ENCODE measurements at regions not wholly inside any gene's neighbourhood (a gene's known extent, or its start where the extent isn't known, plus 50 kb on each side); places are given as distances from the start of the nearest gene placed in this dataset.

- peaks cover 28% of the 10 kb centered on the region for H3K4me1 Mint-ChIP-seq
- H3K36me3 Mint-ChIP-seq, result peaks cover 4% of the 10 kb centered on the region
- peaks cover 2% of the 10 kb centered on the region for H3K27me3 Mint-ChIP-seq
- no peaks in the 10 kb centered on the region for H3K9me3 Mint-ChIP-seq
- H3K4me3 Mint-ChIP-seq, result peak overlapping the region; percentile 85
- H3K27ac Mint-ChIP-seq, result peak overlapping the region; percentile 100
Observed at GRCh38 chr6:26286168-26286877, 78.7 kb upstream of the BTN3A2 start.

DNA sequence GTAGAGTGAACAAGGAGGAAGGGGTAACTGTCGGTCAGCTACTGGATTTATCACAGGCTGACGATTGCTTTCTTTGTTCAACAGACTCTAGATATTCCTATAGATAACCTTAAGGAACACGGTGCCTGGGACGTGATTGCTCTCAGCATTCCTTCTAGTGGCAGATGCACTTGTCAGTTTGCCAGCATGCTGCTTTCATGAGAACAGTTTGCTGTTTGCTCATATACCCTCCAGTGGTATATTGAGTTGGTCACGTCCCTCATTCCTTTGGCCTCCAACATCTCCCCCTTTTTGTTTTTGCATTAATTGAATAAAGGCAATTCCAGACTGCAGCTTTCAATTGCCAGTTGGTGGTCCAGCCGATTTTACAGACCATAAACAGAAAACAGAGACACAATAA lies 76.8 kb upstream of the BTN3A2 start:
- Mint-ChIP-seq H3K27me3 (peaks cover 2% of the 10 kb centered on the region), H3K9me3 (no peaks in the 10 kb centered on the region), H3K4me3 (no peak overlapping the region), H3K36me3 (peaks cover 3% of the 10 kb centered on the region), H3K4me1 (peaks cover 16% of the 10 kb centered on the region), H3K27ac (no peak overlapping the region)

DNA sequence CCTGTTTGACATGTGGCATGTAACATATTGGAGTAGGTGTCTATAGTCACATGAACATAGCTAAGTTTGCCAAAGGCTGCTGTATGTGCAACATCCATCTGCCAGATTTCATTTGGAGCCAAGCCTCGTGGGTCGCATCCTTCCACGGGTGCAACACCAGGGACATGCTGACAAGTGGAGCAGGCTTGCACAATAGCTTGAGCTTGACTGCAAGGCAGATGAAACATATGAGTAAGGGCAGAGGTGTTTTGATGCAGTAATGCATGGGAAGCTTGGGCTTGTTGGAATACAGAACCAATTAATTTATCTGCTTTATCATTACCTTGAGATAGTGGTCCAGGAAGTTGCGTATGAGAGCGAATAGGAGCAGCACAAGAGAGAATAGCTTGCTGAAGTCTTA lies 74.1 kb upstream of the BTN3A2 start:
- no peak overlapping the region for H3K27ac Mint-ChIP-seq
- H3K9me3 Mint-ChIP-seq, result no peaks in the 10 kb centered on the region
- peaks cover 2% of the 10 kb centered on the region for H3K27me3 Mint-ChIP-seq
- peaks cover 16% of the 10 kb centered on the region for H3K4me1 Mint-ChIP-seq
- H3K36me3 Mint-ChIP-seq, result peaks cover 3% of the 10 kb centered on the region
- H3K4me3 Mint-ChIP-seq, result no peak overlapping the region

- H3K27ac Mint-ChIP-seq, result no peak overlapping the region
- H3K36me3 Mint-ChIP-seq, result no peaks in the 10 kb centered on the region
- H3K9me3 Mint-ChIP-seq, result no peaks in the 10 kb centered on the region
- H3K4me3 Mint-ChIP-seq, result no peak overlapping the region
- no peaks in the 10 kb centered on the region for H3K27me3 Mint-ChIP-seq
- H3K4me1 Mint-ChIP-seq, result peaks cover 12% of the 10 kb centered on the region
Observed at GRCh38 chr6:26292709-26293108, 72.3 kb upstream of the BTN3A2 start.

GRCh38 chr6:26294302-26294701 lies 70.7 kb upstream of the BTN3A2 start:
- Mint-ChIP-seq H3K9me3 (no peaks in the 10 kb centered on the region), H3K27ac (no peak overlapping the region), H3K4me1 (peaks cover 12% of the 10 kb centered on the region), H3K27me3 (no peaks in the 10 kb centered on the region), H3K4me3 (no peak overlapping the region), H3K36me3 (no peaks in the 10 kb centered on the region)

- H3K36me3 Mint-ChIP-seq, result no peaks in the 10 kb centered on the region
Observed at GRCh38 chr6:26295691-26296555, 69.1 kb upstream of the BTN3A2 start.

DNA sequence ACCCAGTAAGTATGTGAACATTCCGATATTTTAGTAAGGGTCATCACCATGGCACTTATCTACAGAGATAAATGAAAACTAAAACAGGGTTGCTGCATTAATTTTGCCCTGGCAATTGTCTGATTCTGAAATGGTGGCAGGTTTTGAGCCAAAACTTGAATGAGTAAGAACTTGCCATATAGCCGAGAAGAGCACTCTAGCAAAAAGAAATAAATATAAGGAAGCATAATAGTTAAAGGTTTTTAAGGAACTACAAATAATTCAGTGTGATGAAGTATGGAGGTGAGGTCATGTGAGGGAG lies 68.5 kb upstream of the BTN3A2 start:
- no peaks in the 10 kb centered on the region for H3K27me3 Mint-ChIP-seq
- H3K27ac Mint-ChIP-seq, result no peak overlapping the region
- H3K4me3 Mint-ChIP-seq, result no peak overlapping the region
- no peaks in the 10 kb centered on the region for H3K36me3 Mint-ChIP-seq
- H3K4me1 Mint-ChIP-seq, result peaks cover 23% of the 10 kb centered on the region
- H3K9me3 Mint-ChIP-seq, result no peaks in the 10 kb centered on the region

More at GRCh38 chr6:26295691-26296555, 69.1 kb upstream of the BTN3A2 start:
- no peaks in the 10 kb centered on the region for H3K27me3 Mint-ChIP-seq
- peaks cover 18% of the 10 kb centered on the region for H3K4me1 Mint-ChIP-seq
- no peaks in the 10 kb centered on the region for H3K9me3 Mint-ChIP-seq
- peak overlapping the region; percentile 40 for H3K4me3 Mint-ChIP-seq
- H3K27ac Mint-ChIP-seq, result no peak overlapping the region

DNA sequence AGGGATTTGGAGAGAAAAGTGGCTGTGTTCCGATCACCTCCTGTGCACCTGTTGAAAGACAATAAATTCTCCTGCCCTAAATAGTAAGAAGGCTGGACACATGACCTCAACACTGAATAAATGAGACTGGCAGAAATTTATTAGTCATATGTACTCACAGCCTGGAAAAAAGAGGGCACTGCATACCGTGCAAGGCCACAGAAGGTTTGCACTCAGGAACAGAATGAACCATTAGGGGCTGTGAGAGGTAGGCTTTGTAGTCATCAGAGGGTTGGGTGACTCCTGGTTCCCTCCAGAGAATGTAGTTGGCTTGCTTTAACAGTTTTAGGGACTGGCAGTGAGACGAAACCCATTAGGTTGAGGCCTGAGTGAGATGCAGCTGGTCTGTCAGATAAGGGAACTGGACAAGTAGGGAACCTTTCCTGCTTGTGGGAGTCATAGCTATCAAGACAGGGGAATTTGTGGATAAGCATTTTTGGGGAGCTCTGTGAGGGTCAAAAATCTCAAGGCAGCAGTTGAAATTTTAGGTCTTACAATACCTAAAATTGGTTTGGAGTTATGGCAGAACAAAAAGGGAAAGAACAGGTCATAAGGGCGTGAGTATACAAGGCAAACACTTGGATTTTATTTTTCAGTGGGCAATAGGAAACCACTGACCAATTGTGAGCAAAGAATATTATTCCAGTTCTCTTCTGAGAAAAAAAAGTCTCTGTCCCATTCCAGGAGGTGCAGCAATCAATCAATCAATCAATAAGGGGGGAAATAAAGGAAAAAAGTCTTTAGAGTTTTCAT lies 67.9 kb upstream of the BTN3A2 start:
- Mint-ChIP-seq H3K36me3 (no peaks in the 10 kb centered on the region), H3K4me1 (peaks cover 28% of the 10 kb centered on the region), H3K9me3 (no peaks in the 10 kb centered on the region), H3K27me3 (no peaks in the 10 kb centered on the region), H3K27ac (no peak overlapping the region), H3K4me3 (no peak overlapping the region)

DNA sequence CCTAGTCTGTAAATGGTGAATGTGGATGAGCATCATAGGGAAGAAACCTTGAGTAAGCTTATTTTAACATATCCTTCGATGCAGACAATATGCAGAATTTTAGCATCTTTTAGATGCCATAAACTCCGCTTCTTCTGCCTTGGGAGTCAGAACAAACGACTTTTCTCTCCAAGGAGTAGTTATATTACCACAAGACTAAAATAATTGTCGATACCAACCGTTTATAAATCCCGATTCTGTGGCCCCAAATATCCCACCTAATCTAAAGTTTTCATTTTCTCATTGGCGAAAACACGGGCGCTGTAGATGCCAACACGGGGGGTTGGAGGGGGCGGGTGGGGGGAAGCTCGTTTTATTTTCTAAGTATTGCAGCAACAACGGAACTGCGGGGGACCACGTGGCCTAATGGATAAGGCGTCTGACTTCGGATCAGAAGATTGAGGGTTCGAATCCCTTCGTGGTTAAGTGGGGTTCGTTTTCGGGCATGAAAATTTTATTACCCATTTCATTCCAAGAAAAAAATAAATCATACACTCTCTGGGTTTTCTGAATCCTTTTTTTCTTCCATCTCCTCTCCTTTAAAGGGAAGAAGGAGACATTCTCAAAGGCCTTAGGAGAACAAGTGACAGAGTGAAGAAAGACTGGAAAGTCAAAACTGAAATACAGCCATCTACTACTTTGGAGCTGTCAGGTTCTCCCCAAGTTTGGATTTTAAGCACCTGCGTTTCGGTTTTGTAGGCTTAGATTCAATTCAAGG lies 65.5 kb upstream of the BTN3A2 start:
- Mint-ChIP-seq H3K4me1 (peaks cover 45% of the 10 kb centered on the region), H3K9me3 (no peaks in the 10 kb centered on the region), H3K27ac (no peak overlapping the region), H3K36me3 (no peaks in the 10 kb centered on the region), H3K27me3 (no peaks in the 10 kb centered on the region), H3K4me3 (no peak overlapping the region)

DNA sequence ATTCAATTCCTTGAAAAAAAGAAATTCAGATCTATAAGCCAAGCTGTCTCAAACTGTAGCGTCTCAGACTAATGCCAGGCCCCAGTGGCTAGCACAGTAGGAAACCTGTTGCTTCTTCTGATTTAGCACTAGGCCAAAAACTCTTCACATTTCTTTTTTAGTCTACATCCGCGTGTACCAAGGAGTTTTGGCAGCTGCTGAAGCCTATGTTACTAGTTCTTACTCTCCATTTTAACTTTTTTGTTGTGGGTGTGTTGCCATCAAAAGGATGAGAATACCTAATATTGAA lies 65.0 kb upstream of the BTN3A2 start:
- Mint-ChIP-seq H3K27me3 (no peaks in the 10 kb centered on the region), H3K4me1 (peaks cover 50% of the 10 kb centered on the region)

GRCh38 chr6:26300359-26300758 lies 64.6 kb upstream of the BTN3A2 start:
- H3K36me3 Mint-ChIP-seq, result no peaks in the 10 kb centered on the region
- H3K27ac Mint-ChIP-seq, result peak overlapping the region; percentile 96
- H3K4me1 Mint-ChIP-seq, result peaks cover 51% of the 10 kb centered on the region
- H3K9me3 Mint-ChIP-seq, result no peaks in the 10 kb centered on the region
- H3K27me3 Mint-ChIP-seq, result no peaks in the 10 kb centered on the region
- H3K4me3 Mint-ChIP-seq, result peak overlapping the region; percentile 71

More for the DNA sequence above, 65.0 kb upstream of the BTN3A2 start:
- Mint-ChIP-seq H3K27ac (no peak overlapping the region), H3K9me3 (no peaks in the 10 kb centered on the region), H3K4me3 (no peak overlapping the region), H3K36me3 (no peaks in the 10 kb centered on the region)

GRCh38 chr6:26300828-26301227 lies 64.2 kb upstream of the BTN3A2 start:
- H3K4me1 Mint-ChIP-seq, result peaks cover 51% of the 10 kb centered on the region
- H3K4me3 Mint-ChIP-seq, result peak overlapping the region; percentile 71
- H3K27me3 Mint-ChIP-seq, result no peaks in the 10 kb centered on the region
- peak overlapping the region; percentile 96 for H3K27ac Mint-ChIP-seq
- no peaks in the 10 kb centered on the region for H3K36me3 Mint-ChIP-seq
- H3K9me3 Mint-ChIP-seq, result no peaks in the 10 kb centered on the region

GRCh38 chr6:26301638-26302037 lies 63.4 kb upstream of the BTN3A2 start:
- H3K4me1 Mint-ChIP-seq, result peaks cover 48% of the 10 kb centered on the region

DNA sequence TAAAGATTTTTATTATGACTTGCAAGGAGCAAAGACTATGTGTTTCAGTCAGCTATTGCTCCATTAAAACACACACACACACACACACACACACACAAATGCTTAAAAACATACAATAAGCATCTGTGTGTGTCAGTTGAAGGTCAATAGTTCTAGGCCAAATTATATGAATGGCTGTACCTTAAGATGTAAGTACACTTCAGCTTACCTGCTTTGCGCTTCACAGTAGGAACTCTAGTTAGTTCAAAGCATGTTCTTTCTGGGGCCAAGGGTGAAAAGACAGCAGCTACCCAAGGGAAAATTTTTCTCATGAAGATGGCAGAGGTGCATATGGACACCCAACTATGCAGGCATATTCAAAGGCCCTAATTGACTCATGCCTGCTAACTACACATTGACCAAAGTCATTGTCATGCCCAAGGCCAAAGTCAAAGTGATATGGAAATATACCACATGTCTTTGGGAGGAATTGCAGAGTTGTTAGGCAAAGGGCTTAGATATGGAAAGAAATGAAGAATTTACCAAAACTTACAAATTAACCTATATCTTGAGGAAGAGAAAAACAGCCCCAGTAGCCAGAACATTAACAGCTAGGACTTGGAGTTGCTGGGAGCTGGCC lies 61.9 kb upstream of the BTN3A2 start:
- H3K27ac Mint-ChIP-seq, result peak overlapping the region; percentile 17
- no peaks in the 10 kb centered on the region for H3K36me3 Mint-ChIP-seq
- H3K4me1 Mint-ChIP-seq, result peaks cover 48% of the 10 kb centered on the region
- H3K9me3 Mint-ChIP-seq, result no peaks in the 10 kb centered on the region
- no peaks in the 10 kb centered on the region for H3K27me3 Mint-ChIP-seq
- H3K4me3 Mint-ChIP-seq, result peak overlapping the region; percentile 36

More at GRCh38 chr6:26301638-26302037, 63.4 kb upstream of the BTN3A2 start:
- Mint-ChIP-seq H3K9me3 (no peaks in the 10 kb centered on the region), H3K27me3 (no peaks in the 10 kb centered on the region), H3K36me3 (no peaks in the 10 kb centered on the region), H3K4me3 (peak overlapping the region; percentile 48), H3K27ac (peak overlapping the region; percentile 92)

DNA sequence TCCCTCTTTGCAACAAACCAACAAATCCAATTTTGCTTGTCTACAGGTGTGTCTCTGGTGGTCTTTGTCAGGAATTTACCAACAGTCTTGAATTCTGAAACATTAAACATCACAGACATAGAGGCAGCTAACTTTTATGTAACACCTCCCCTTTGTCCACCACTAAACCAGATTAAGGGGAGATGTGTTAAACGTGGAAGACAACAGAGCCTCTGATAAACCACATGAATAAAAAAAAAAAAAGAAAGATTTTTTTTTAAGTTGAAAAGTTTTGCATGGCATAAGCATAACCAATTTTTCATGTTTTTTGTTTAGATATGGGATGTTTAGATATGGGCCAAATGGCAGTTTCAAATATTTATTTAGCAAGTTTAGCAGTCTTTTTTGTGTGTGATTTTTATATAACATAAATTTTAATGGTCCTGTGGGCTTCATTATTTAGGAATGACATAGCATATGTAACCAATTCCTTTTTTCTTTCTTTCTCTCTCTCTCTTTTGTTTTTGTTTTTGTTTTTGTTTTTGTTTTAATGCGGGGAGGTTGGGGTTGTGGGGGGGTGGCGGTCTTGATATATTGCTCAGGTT lies 60.7 kb upstream of the BTN3A2 start:
- no peaks in the 10 kb centered on the region for H3K36me3 Mint-ChIP-seq
- H3K4me3 Mint-ChIP-seq, result peak overlapping the region; percentile 90
- no peaks in the 10 kb centered on the region for H3K27me3 Mint-ChIP-seq
- peak overlapping the region; percentile 97 for H3K27ac Mint-ChIP-seq
- H3K4me1 Mint-ChIP-seq, result peaks cover 48% of the 10 kb centered on the region
- no peaks in the 10 kb centered on the region for H3K9me3 Mint-ChIP-seq
